Suprapubic skin (tissue), 4 donors: ENCODE measurements at regions not wholly inside any gene's neighbourhood (a gene's known extent, or its start where the extent isn't known, plus 50 kb on each side); places are given as distances from the start of the nearest gene placed in this dataset.

Experiments
- DNase-seq, 2 donors: peaks; one replicate each; pipeline ENCODE4 v3.0.0-alpha.2; 2019; ENCODE audit warnings: low spot score in 2 of 2
- H3K27ac ChIP-seq: fragments of 200-600 bp; sonication (generic); one replicate; pipeline ENCODE4 v1.5.1; 2019
- H3K27me3 ChIP-seq: fragments of 200-600 bp; sonication (generic); one replicate; pipeline ENCODE4 v1.5.1; 2019
- H3K36me3 ChIP-seq: fragments of 200-600 bp; sonication (generic); one replicate; pipeline ENCODE4 v1.5.1; 2019
- H3K4me1 ChIP-seq: fragments of 200-600 bp; sonication (generic); one replicate; pipeline ENCODE4 v1.5.1; 2019
- H3K4me3 ChIP-seq: fragments of 200-600 bp; sonication (generic); one replicate; pipeline ENCODE4 v1.5.1; 2019; ENCODE audit warnings: mild to moderate bottlenecking
- H3K9me3 ChIP-seq: fragments of 200-600 bp; sonication (generic); one replicate; pipeline ENCODE4 v1.5.1; 2019
- CTCF ChIP-seq, 2 donors: fragments of 200-600 bp in 1 of 2; fragments of 450-650 bp in 1 of 2; sonication (generic) in 1 of 2; IDR thresholded peaks; one replicate each; pipeline ENCODE4 v1.5.1; 2016 to 2019; ENCODE audit warnings: antibody characterized with exemption in 2 of 2, mild to moderate bottlenecking in 1 of 2, moderate library complexity in 1 of 2
- EP300 ChIP-seq: sonication (generic); formaldehyde crosslinking; IDR thresholded peaks from one replicate; pipeline ENCODE4 v1.6.1; 2017; ENCODE audit warnings: antibody characterized with exemption
- POLR2A ChIP-seq, 2 donors: fragments of 450-650 bp; IDR thresholded peaks; one replicate each; pipeline ENCODE4 v1.6.1; 2017; ENCODE audit warnings: antibody characterized with exemption in 2 of 2, mild to moderate bottlenecking in 2 of 2, moderate library complexity in 2 of 2
- POLR2AphosphoS5 ChIP-seq, 3 donors: sonication (generic); formaldehyde crosslinking; IDR thresholded peaks; one replicate each; pipeline ENCODE4 v1.6.1; 2017; ENCODE audit warnings: antibody characterized with exemption in 3 of 3
- WGBS: methylation state at CpG from one replicate; pipeline ENCODE4 v1.1.5; 2018; 5-methylcytosine and 5-hydroxymethylcytosine counted together

GRCh38 chr18:77853859-77854258 is 604.2 kb downstream of the GALR1 start:
- no peaks in the 10 kb centered on the region for H3K4me1 ChIP-seq
- no peak for DNase-seq
- no peak overlapping the region for H3K4me3 ChIP-seq
- no peak overlapping the region for H3K27ac ChIP-seq
- 86% methylated on average over 12 of the region's 12 CpGs for WGBS
- H3K9me3 ChIP-seq, result no peaks in the 10 kb centered on the region
- H3K36me3 ChIP-seq, result no peaks in the 10 kb centered on the region
- peaks cover 6% of the 10 kb centered on the region for H3K27me3 ChIP-seq
- TF ChIP-seq EP300 (no peak), POLR2A (IDR thresholded peaks at IDR 0.05) (no peak), CTCF (IDR thresholded peaks at IDR 0.05) (no peak), POLR2AphosphoS5 (IDR thresholded peaks at IDR 0.05) (no peak)

- no peak for DNase-seq
- Histone ChIP-seq H3K4me3 (no peak overlapping the region), H3K36me3 (no peaks in the 10 kb centered on the region), H3K9me3 (no peaks in the 10 kb centered on the region), H3K4me1 (no peaks in the 10 kb centered on the region), H3K27me3 (peaks cover 6% of the 10 kb centered on the region), H3K27ac (no peak overlapping the region)
- 60% methylated on average over 9 of the region's 9 CpGs for WGBS
- TF ChIP-seq POLR2A (IDR thresholded peaks at IDR 0.05), result no peak
- no peak for TF ChIP-seq EP300
- TF ChIP-seq CTCF (IDR thresholded peaks at IDR 0.05), result no peak
- TF ChIP-seq POLR2AphosphoS5 (IDR thresholded peaks at IDR 0.05), result no peak
Measured at GRCh38 chr18:77857678-77858655, 608.3 kb downstream of the GALR1 start.

GRCh38 chr18:77859634-77860033 is 610.0 kb downstream of the GALR1 start:
- no peaks in the 10 kb centered on the region for H3K4me1 ChIP-seq
- H3K4me3 ChIP-seq, result no peak overlapping the region
- H3K36me3 ChIP-seq, result no peaks in the 10 kb centered on the region
- WGBS, result 77% methylated on average over 5 of the region's 5 CpGs
- no peak overlapping the region for H3K27ac ChIP-seq
- peaks cover 6% of the 10 kb centered on the region for H3K27me3 ChIP-seq
- DNase-seq, result no peak
- no peak for TF ChIP-seq POLR2A (IDR thresholded peaks at IDR 0.05)
- H3K9me3 ChIP-seq, result no peaks in the 10 kb centered on the region

- TF ChIP-seq EP300 (no peak), POLR2A (IDR thresholded peaks at IDR 0.05) (no peak), CTCF (IDR thresholded peaks at IDR 0.05) (no peak), POLR2AphosphoS5 (IDR thresholded peaks at IDR 0.05) (no peak)
- WGBS, result 45% methylated on average over 7 of the region's 7 CpGs
Measured at GRCh38 chr18:77862066-77862757, 612.6 kb downstream of the GALR1 start.

GRCh38 chr18:77865853-77866252 is 616.2 kb downstream of the GALR1 start:
- H3K36me3 ChIP-seq, result no peaks in the 10 kb centered on the region
- no peaks in the 10 kb centered on the region for H3K9me3 ChIP-seq
- peaks cover 3% of the 10 kb centered on the region for H3K27me3 ChIP-seq
- H3K4me3 ChIP-seq, result no peak overlapping the region
- TF ChIP-seq EP300 (no peak), CTCF (IDR thresholded peaks at IDR 0.05) (no peak), POLR2AphosphoS5 (IDR thresholded peaks at IDR 0.05) (no peak), POLR2A (IDR thresholded peaks at IDR 0.05) (no peak)
- no peak for DNase-seq
- no peak overlapping the region for H3K27ac ChIP-seq
- 96% methylated on average over 11 of the region's 11 CpGs for WGBS
- no peaks in the 10 kb centered on the region for H3K4me1 ChIP-seq

More at GRCh38 chr18:77862066-77862757, 612.6 kb downstream of the GALR1 start:
- H3K4me1 ChIP-seq, result no peaks in the 10 kb centered on the region
- no peaks in the 10 kb centered on the region for H3K9me3 ChIP-seq
- no peak for DNase-seq
- no peak overlapping the region for H3K27ac ChIP-seq
- H3K36me3 ChIP-seq, result no peaks in the 10 kb centered on the region
- no peak overlapping the region for H3K4me3 ChIP-seq
- peaks cover 8% of the 10 kb centered on the region for H3K27me3 ChIP-seq
